Adrenal gland (tissue), 9 donors: ENCODE measurements at regions not wholly inside any gene's neighbourhood (a gene's known extent, or its start where the extent isn't known, plus 50 kb on each side); places are given as distances from the start of the nearest gene placed in this dataset.
A peak's percentile ranks its signal among the peaks of the same experiment; 100 is the strongest.

Source experiments
- DNase-seq, 7 donors: peaks; one replicate each; pipeline ENCODE4 v3.0.0-alpha.2; 2019 to 2020
- H3K27ac ChIP-seq, 5 donors: fragments of 200-600 bp; sonication (generic) in 4 of 5; 1 replicate in 3 of 5; 2 replicates in 2 of 5; pipeline versions ENCODE4 v1.5.1 to v1.8.0; 2016 to 2020; ENCODE audit warnings: mild to moderate bottlenecking in 1 of 5
- H3K27me3 ChIP-seq: fragments of 200-600 bp; 2 replicates; pipeline ENCODE4 v1.8.0; 2021
- H3K36me3 ChIP-seq, 2 donors: fragments of 200-600 bp; replicated peaks in 1 of 2; 1 replicate in 1 of 2; 2 replicates in 1 of 2; pipeline versions ENCODE4 v1.5.1 to v1.8.0; 2018 to 2022
- H3K4me1 ChIP-seq, 2 donors: fragments of 200-600 bp; replicated peaks in 1 of 2; 1 replicate in 1 of 2; 2 replicates in 1 of 2; pipeline versions ENCODE4 v1.5.1 to v1.8.0; 2018 to 2021
- H3K4me3 ChIP-seq, 4 donors: fragments of 200-600 bp; sonication (generic) in 3 of 4; one replicate each; pipeline ENCODE4 v1.5.1; 2016 to 2018
- H3K9me3 ChIP-seq, 3 donors: fragments of 200-600 bp; sonication (generic) in 1 of 3; replicated peaks in 1 of 3; 1 replicate in 2 of 3; 2 replicates in 1 of 3; pipeline versions ENCODE4 v1.5.1 to v1.8.0; 2016 to 2021
- CTCF ChIP-seq, 6 experiments: fragments of 450-650 bp in 4 of 6; fragments of 200-600 bp in 2 of 6; sonication (generic) in 1 of 6; IDR thresholded peaks; 1 replicate in 5 of 6; 2 replicates in 1 of 6; pipeline versions ENCODE4 v1.5.1 to v1.8.0; 2016 to 2021; ENCODE audit warnings: antibody characterized with exemption in 6 of 6, mild to moderate bottlenecking in 2 of 6, moderate library complexity in 1 of 6
- POLR2A ChIP-seq, 2 donors: fragments of 450-650 bp; IDR thresholded peaks; one replicate each; pipeline ENCODE4 v1.6.1; 2017; ENCODE audit warnings: antibody characterized with exemption in 2 of 2, mild to moderate bottlenecking in 2 of 2, moderate library complexity in 1 of 2
- WGBS, 4 donors: extraction: QIAGEN DNeasy Blood & Tissue Kit in 2 of 4; methylation state at CpG; one replicate each; pipeline versions ENCODE4 v1.1.5 to v1.1.7; 2013 to 2017; 5-methylcytosine and 5-hydroxymethylcytosine counted together
- intact Hi-C, 2 donors: fragments of 100-400 bp; cut with DNase I; formaldehyde crosslinking; loops; one replicate each; pipeline versions ENCODE4 v1.14.1 to v1.15.0; 2022 to 2023
- donor health status: healthy with polysubstance abuse.
- donor health status: Bipolar disorder and iron deficiency.
- donor health status: DM: yes; HTN: yes; CAD: no.
- donor health status: DM: no; HTN: no; CAD: no.
- donor health status: DM: no; HTN: no; CAD: no.

GRCh38 chr13:22425087-22425486, 754.2 kb downstream of the FGF9 start:
- no peak overlapping the region for H3K27ac ChIP-seq
- no peaks in the 10 kb centered on the region for H3K27me3 ChIP-seq
- H3K9me3 ChIP-seq: no peaks in the 10 kb centered on the region
- 86 to 90% (median 89%) methylated on average over 4 of the region's 4 CpGs for WGBS, 4 donors
- TF ChIP-seq CTCF (IDR thresholded peaks at IDR 0.05) (no peak), POLR2A (IDR thresholded peaks at IDR 0.05) (no peak)
- intact Hi-C loops: no loop called here
- H3K4me3 ChIP-seq: no peak overlapping the region
- peaks cover 15 to 23% of the 10 kb centered on the region in 2 donors for H3K4me1 ChIP-seq
- H3K36me3 ChIP-seq: no peaks in the 10 kb centered on the region
- DNase-seq: no peak

GRCh38 chr13:22427066-22427465, 753.7 kb upstream of the SGCG start:
- intact Hi-C loops: no loop called here
- Histone ChIP-seq H3K4me3 (no peak overlapping the region), H3K36me3 (no peaks in the 10 kb centered on the region), H3K27ac (peak overlapping the region in 4 of 5 donors; percentile 52 to 85 (median 76)), H3K27me3 (no peaks in the 10 kb centered on the region), H3K4me1 (peaks cover 15 to 23% of the 10 kb centered on the region in 2 donors), H3K9me3 (no peaks in the 10 kb centered on the region)
- no peak for DNase-seq
- TF ChIP-seq CTCF (IDR thresholded peaks at IDR 0.05): no peak
- TF ChIP-seq POLR2A (IDR thresholded peaks at IDR 0.05): no peak
- WGBS, 4 donors: 88 to 99% (median 97%) methylated on average over 3 of the region's 3 CpGs

GRCh38 chr13:22427783-22428182, 753.0 kb upstream of the SGCG start:
- Histone ChIP-seq H3K4me3 (peak overlapping the region in 1 of 4 donors; percentile 25), H3K27me3 (no peaks in the 10 kb centered on the region), H3K9me3 (no peaks in the 10 kb centered on the region), H3K27ac (peak overlapping the region; percentile 35 to 85 (median 84)), H3K4me1 (peaks cover 15 to 23% of the 10 kb centered on the region in 2 donors), H3K36me3 (no peaks in the 10 kb centered on the region)
- DNase-seq: peak in 2 of 7 donors; percentile 42 to 57
- no peak for TF ChIP-seq CTCF (IDR thresholded peaks at IDR 0.05)
- TF ChIP-seq POLR2A (IDR thresholded peaks at IDR 0.05): no peak
- intact Hi-C loops: no loop called here
- 33 to 47% (median 45%) methylated on average over 6 of the region's 6 CpGs for WGBS, 4 donors

GRCh38 chr13:22428188-22428828, 752.5 kb upstream of the SGCG start:
- no peak for TF ChIP-seq CTCF (IDR thresholded peaks at IDR 0.05)
- no peak for TF ChIP-seq POLR2A (IDR thresholded peaks at IDR 0.05)
- H3K9me3 ChIP-seq: no peaks in the 10 kb centered on the region
- H3K27me3 ChIP-seq: no peaks in the 10 kb centered on the region
- DNase-seq: peak; percentile 34 to 80 (median 71)
- intact Hi-C loops: no loop called here
- peak overlapping the region in 1 of 4 donors; percentile 25 for H3K4me3 ChIP-seq
- WGBS, 4 donors: 27 to 42% (median 38%) methylated on average over 10 of the region's 10 CpGs
- peaks cover 15 to 23% of the 10 kb centered on the region in 2 donors for H3K4me1 ChIP-seq
- no peaks in the 10 kb centered on the region for H3K36me3 ChIP-seq
- peak overlapping the region; percentile 35 to 85 (median 84) for H3K27ac ChIP-seq
